ENCODE measurements at regions not wholly inside any gene's neighbourhood (a gene's known extent, or its start where the extent isn't known, plus 50 kb on each side); places are given as distances from the start of the nearest gene placed in this dataset.

DNA sequence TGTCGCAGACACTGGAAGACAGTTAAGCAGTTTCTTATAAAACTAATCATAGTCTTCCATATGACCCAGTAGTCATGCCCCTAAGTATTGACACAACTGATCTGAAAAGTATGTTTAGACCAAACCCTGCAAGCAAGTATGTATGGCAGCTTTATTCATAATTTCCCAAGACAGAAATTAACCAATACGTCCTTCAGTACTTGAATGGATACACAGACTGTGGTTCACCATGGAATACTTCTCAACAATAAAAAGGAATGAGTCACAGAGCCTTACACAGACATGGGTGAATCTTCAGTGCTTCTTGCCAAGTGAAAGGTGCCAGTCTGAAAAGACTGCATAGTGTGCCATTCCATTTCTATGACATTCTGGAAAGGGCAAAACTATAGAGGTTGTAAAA lies 50.2 kb upstream of the AKR1E2 start:
- DNase-seq = no peak

DNA sequence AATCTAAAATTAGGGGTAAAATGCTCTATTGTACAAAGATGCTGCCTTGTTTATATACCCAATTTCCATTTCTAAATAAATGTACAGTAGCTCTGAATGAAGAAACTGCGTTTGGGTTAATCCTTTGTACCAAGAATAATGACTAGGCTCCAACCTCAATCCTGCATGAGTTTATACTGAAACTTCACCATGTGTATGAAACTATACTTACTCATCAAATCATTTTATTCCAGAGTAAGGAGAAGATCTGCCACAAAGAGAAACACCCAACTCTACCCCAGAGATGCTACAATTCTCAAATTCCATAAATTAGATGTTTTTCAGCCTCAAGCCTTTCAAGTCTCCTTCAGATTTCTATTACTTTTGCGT lies 53.8 kb upstream of the AKR1E2 start:
- no peak for DNase-seq

DNA sequence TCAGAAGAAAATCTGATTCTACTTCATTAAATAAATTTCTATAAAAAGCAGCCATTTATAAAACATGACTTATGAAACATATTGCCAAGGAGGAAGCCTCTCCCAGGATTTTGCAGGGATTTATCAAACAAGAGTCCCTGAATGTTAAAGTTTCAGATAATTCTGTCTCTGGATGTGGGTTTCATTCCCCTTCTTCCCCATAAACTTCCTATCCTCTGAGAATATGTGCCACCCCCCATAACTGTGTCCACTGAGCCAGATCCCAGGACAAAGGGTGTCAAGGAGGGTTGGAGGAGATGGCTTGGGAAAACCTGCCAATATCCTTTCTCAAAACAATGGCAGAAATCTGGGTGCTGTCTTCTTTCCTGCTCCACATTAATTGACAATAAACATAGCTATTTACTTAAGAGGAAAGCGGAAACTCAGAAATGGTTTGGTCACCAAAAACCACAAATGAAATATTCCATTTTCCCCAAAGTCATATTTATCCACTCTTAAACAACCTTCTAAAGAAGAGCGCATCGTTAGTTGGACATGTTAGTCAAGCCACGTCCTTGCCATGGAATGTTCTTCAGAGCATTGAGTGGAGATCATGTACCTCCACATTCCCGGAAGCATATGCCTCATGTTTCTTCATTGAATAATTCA lies 54.3 kb upstream of the AKR1E2 start:
- DNase-seq = no peak

DNA sequence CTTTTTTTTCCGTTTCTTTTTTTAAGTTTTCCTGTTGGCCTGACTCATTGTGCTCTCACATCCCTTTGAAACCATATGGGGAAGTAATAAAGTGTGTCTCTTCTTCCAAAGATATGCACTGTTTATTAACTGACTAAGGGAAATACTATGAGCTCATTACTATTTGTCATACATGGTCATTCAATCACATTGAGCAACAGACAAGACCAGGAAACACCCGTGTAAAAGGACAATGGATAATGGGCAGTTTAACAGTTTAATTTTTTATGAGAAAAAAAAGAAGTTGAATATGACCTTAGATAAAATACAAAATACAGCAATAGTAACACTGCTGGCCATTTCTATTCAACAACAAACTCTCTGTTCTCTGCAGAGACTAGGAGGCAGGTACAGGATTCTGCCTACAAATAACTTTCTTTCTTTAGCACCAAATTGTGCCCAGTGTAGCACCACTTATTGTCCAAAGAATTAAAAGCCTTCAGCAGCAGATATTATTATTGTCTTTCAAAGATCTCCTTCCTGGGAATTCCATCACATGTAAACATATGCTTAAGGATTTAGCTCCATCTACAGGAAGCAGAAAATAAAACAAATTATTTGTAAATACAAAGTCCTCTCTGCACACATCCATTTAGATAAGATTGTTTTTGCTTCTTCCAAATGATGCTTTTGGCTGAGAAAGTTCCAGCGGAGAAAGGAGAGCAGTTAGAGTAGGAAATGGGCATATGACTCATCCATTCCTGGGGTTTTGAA lies 55.0 kb upstream of the AKR1E2 start:
- DNase-seq = peak; percentile 5

DNA sequence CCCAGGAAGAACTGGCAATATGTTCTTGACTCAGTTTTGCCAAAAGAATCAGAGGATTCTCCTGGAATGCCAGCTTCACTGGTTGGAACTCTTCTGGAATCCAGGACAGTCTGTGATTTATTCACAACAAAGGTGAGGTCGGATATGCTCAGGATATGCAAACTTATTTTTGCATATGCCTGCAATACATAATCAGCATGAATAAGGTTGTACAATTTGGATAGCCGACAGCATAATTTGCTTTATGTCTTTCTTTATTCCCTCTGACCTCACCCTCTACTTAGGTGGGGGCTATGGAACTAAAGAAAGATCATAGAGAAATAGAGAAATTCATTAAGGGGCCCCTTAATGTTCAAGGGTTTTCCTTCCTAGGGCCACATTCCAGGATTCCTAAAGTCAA lies 57.6 kb upstream of the AKR1E2 start:
- no peak for DNase-seq

DNA sequence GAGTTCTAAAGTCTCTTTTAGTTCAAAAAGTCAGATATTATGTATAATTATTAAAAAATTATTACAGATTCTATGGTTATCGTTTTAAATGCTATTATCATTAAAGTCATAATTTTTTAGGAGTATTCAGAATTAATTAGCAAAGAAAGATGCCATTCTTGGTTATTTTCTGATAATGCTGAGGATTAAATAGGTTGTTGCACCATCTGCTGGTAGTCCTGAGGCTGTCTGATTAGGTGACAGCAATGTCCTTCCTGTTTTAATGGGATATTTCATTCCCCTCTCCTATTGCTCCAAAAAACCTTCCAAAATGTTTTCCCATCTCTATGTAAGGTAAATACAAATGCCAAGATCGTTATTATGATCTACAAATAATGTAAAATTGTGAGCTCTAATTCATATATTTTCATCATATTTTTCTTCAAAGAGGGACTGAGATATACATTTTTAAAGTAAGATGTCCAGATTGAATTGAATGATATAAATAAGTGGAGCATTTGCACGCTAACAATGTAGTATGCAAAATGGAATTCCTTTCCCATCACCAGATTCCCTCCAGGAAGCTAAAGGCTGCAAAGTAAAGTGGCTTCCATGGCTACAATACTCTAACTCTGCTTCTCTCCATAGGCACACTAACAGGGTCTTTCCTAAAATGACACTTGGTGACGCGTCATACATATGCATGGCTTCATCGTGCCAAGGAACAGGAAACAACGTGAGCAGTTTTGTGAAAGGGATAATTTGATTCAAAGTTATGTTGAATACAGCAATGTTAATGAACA lies 58.8 kb upstream of the AKR1E2 start:
- peak; percentile 2 for DNase-seq

DNA sequence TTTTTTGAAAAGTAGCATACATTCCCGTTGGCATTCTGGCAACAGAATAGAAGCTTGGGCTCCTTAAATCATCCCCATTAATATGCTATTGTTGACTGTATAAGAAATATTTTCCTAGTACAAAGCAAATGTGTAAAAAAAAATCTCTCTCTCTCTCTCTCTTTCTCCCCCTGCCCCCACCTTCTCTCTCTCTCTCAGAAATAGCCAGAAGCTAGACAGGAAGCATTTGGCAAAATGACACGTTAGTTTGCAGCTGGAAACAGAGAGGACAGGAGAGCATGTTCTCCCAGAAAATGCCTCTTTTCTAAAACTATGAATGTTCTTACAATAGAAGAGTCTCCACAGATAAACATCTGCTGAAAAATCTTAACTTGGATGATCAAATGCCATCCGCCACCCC lies 59.6 kb upstream of the AKR1E2 start:
- DNase-seq = no peak

DNA sequence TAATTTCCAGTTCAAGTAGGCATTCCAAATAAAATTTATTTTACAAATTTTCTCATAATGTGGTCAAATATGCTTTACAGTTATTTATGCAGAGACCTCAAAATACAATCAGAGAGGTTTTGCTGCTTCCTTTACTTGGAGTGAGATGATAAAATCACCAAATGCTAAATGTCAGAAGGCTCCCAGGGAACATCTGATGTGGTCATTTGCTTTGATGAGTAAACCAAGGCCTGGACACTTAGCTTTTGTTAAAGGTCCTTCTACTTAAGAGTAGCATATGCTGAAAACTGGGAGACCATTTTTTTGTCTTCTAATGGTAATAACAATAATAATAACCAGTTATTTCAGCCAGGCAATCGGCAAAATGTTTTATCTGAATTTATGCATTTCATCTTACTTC lies 60.6 kb upstream of the AKR1E2 start:
- DNase-seq = no peak

DNA sequence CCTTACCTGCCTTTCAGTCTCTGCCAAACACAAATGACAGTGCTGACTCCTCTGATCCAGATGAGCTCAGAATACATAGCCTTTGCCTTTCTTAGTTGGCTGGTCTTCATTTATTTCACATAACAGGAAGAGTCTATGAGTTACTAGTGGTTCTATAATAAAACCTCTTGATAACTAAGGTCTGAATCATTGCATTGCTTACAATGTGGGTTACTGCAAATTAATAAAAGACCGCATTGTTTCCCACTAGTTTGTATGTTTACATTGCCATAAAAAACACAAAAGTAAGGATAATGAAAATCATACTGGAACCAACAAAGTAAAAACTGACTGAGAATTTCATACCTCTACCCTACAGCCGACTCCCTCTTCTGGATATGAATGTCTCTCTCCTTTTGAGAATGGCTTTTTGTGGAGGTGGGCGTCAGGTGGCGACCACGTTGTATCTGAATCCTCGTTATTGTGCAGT lies 62.0 kb upstream of the AKR1E2 start:
- no peak for DNase-seq

DNA sequence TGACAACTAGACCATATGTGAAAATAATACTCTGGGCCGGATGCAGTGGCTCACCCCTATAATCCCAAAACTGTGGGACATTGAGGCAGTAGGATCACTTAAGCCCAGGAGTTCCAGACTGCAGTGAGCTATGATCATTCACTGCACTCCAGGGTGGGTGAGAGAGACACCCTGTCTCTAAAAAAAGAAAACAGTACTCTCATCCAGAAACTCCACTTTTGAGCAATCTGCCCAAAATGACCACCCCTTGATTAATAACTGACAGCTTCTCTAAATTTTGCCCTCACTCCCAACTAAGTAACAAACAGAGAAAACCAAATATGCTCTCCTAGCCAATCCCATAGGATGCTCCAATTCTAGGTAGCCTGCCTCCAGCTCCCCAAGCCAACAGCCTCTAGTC lies 62.5 kb upstream of the AKR1E2 start:
- no peak for DNase-seq

DNA sequence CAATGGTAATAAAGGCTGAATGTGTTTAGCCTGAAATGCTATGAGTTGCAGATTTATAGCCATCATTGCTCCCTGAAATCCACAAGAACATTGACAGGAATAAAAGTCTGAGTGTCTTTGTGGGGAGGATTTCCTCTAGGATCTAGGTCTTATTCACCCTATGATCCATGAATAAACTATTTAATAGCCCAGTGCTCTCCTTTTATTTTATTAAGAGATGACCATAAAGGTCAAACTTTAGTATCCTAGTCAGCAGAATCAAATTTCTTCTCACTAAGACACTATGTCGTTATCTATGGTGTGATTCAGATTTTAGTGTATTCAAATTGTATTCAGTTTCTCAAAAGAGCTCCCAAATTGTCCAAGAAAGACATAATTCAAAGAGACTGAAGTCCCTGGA lies 67.8 kb upstream of the AKR1E2 start:
- no peak for DNase-seq

DNA sequence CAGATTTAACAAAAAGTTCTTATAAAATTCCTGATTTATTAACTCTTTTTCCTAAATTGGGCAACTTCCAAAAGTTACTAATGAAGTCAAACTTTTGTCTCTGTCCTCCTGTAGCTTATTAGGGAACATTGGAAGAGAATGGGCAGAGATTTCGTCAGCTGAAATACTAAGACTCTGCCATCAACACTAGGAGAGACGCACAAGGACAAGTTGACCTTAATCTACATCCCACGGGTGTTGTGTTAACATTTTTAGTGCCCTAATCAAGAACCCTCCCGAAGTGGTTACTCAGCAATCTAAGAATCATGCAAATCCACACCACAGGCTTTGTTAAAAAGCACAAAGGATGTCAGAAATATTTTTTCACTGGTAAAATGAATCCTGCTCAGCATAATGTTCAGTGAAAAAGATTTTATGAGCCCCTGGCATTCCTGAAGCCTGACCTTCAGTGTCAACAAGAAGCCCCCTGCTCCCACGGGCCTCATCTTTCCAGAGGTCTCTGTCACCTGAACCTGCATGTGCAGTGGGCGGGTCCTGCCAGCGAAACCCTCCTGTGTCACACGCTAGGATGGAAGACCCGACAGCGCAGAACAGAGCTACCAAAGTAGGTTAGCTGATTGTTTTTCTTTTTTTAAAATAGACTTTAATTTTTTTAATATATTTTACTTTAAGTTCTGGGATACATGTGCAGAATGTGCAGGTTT lies 70.6 kb upstream of the AKR1E2 start:
- DNase-seq = no peak

DNA sequence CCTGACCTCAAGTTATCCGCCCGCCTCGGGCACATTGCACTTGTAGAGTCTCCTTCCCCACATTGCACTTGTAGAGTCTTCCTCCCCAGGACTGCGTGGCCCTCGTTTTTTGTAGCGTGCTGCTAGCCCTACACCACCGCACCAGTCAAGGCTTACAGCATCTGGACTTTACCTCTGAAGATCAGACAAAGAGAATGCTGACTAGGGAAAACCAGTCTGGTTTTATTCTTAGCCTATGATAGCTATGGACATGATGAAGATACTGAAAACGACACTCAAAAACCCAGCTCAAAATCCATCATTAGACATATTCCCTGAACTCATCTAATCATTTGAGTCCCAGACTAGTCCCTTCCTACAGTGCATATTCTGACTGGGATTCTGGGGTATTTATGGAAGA lies 71.9 kb upstream of the AKR1E2 start:
- DNase-seq = no peak

DNA sequence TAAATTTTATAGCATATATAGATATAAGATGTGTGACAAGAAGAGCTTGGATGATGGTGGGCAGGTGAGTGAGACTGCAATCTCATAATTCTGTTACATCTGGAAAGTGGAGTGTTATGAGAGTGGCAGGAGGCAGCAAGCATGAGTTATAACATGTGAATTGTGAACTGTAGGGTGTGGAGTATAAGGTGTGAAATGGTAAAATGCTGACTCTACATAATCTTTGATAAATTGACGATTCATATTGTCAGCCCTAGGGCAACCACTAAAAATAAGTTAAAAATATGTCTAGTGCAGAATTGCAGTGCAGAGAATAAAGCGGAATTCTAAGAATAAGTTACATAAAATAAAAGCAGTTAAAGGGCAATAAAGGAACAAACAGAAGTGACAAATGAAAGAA lies 74.8 kb upstream of the AKR1E2 start:
- no peak for DNase-seq

DNA sequence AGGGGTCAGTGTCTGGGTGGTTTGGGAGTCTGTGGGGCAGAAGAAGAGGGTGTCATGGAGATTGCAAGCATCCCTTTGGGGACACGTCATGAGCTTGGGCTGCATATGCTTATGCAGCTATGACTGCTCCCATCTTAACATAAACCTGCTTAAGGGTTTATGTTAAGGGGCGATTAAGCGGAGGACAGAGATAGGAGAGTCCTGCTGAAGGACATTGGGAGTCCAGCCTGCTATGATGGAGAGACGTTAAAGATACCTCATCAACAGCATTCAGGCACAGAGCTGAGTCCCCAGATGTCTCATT lies 76.8 kb upstream of the AKR1E2 start:
- DNase-seq = no peak

DNA sequence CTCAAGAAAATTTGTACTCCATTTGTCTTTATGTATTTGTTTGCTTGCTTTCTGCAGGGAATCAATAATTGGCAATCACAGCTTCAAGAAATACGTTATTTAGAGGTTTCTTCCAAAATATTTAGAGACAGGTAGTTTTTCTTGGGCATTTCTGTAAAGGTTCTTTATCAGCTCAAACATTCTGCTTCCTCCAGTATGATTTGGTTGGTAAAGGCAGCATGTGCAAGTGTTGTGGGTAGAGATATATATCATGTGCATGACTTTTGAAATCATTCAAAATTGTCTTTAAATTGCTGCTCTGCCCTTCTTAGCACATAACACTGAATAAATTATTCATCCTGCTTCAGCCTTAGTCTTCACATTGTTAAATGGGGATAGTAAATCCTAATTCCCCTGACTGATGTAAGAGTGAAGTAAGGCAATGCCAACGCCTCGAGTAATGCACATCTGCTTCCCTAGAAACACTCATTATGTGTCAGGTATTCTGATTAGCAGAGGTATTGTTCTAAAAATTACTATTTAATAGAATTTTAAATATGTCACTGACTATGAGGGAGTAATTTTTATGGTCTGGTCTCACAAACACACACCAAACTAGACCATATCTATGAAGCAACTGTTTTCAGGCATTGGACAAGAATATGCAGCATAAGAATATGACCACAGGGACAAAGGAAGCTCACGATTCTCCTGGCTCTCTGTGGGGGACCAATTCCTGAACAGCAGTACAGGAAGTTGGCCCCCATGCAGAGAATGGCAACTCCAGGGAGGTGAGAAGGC lies 77.3 kb upstream of the AKR1E2 start:
- no peak for DNase-seq

DNA sequence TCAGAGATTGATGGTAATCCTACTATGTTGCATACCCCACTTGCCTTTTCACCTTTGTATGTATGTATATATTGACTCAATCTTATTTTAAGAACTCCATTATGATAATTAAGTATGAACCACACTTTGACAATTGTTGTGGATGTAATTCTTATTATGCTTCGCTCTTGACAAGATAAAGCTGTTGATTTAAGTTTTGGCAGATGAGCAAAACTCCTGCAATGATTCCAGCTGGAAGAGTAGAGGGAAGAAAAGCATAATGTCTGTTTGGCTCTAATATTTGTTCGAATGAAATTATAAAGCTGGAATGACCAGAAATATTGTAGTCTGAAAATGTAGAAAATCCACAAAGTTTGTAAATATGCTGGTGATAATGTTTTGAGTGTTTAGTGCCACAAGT lies 83.8 kb upstream of the AKR1E2 start:
- no peak for DNase-seq

DNA sequence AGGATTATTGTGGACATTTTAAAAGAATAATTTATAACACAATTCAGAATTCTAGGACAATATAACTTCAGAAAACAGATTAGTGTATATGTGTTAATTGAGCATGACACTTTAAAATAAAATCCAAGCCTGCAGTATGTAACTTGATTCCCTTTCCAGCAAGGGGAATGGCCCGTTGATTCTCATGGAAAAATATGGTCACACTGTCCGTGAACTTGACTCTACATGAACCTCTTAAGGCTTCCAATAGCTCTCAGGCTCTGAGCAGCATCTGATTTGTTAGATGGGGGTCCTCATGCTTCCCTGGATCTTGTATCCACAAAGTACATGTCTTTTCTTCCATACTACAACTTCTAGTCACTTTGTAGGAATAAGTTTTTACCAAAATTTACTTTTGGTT lies 85.5 kb upstream of the AKR1E2 start:
- DNase-seq = no peak

DNA sequence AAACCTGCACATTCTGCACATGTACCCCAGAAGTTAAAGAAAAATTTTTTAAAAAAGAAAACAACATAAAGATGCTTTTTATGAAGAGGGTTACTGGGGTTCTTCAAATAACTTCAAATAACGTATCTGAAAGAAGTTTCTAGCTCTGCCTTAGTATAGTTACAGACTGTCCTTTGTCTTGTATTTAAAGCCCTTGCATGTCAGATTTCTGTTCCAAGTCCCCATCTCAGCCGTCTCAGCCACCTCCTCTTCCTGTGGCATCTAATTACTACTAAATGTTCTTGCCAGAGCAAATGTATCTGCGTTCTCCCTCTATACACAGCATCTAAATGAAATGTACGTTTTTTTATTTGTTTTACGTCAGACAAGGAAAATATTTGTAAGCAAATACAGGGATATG lies 89.4 kb upstream of the AKR1E2 start:
- DNase-seq = no peak

DNA sequence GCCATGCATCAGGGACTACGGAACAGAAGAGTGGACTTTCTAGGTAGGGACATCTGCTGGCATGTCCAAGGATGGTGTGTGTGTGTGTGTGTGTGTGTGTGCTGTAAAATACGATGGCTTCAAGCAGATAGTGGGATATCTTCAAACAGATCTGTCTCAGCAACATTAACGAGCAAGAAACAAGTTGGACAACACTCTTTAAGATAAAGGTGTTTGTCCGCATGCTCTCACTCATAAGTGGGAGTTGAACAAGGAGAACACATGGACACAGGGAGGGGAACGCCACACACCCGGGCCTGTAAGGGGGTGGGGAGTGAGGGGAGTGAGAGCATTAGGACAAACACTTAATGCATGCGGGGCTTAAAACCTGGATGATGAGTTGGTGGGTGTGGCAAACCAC lies 89.8 kb upstream of the AKR1E2 start:
- no peak for DNase-seq

DNA sequence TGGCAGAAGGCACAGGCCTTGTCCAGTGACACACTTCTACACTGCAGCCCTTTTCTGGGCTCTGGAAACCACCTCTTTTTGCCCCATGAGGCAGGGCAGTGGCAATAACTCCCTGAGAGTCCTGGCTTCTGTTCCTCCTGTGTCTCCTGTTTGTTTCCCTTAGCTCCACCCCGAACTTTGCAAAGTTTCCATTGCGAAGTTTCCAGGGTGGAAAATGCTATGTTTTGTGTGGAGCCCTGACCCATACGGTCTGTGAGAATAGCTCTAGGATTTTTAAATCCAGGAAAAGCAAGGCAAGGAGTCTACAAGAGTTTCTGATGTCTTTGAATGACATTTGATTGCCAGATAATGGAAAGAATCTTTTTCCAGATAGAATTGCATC lies 92.2 kb upstream of the AKR1E2 start:
- DNase-seq = no peak

DNA sequence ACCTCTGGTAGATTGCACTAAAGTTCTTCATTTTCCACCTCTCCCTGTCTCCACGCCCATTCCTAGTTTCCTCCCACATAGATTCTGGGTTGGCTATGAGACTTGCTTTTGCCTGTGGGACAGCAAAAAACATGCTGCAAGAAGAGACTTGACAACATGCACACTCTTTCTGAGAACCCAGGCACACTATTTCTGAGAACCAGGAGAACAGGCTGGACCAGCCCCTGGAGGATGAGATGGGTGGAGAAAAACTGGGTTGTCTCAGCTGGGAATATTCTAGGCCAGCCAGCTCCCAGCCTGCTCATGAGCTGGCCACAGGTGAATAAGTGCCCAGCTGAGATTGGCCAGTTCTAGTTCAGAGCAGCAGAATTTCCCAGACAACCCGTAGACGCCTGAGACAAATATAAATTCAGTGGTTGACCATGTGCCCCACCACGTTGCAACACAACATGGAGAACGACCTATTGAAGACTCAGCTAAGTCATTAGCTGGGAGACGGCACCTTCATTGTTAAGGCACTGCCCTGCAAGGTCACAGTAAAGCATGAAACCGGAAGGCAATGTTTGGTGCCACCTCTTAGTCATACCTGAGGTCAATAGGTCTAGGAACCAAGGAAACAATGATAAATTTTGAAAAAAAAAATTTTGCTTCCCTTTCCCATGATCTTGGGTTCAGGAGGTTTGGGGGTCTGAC lies 92.7 kb upstream of the AKR1E2 start:
- no peak for DNase-seq

Measured in COR-L47 (cell line).